AML-193 (cell line): ENCODE measurements at regions not wholly inside any gene's neighbourhood (a gene's known extent, or its start where the extent isn't known, plus 50 kb on each side); places are given as distances from the start of the nearest gene placed in this dataset.

ENCODE experiments used
- DNase-seq, 2 experiments: peaks; one replicate each; lab custom pipeline; 2025; lab: John Stamatoyannopoulos, UW

- DNase-seq: no peak
These were observed 366.1 kb upstream of the TMPO start for GRCh38 chr12:98149270-98149669.

- DNase-seq: no peak
These were observed 365.6 kb upstream of the TMPO start for GRCh38 chr12:98149691-98150210.

- no peak for DNase-seq
These were observed 364.2 kb upstream of the TMPO start for GRCh38 chr12:98151105-98151590.

GRCh38 chr12:98151984-98152383 lies 363.4 kb upstream of the TMPO start:
- no peak for DNase-seq

GRCh38 chr12:98154850-98155249 lies 360.5 kb upstream of the TMPO start:
- DNase-seq: no peak

- DNase-seq: no peak
These were observed 358.7 kb upstream of the TMPO start for GRCh38 chr12:98156697-98157096.

- DNase-seq: no peak
These were observed 352.3 kb upstream of the TMPO start for GRCh38 chr12:98162906-98163678.

- DNase-seq: no peak
These were observed 343.1 kb upstream of the TMPO start for GRCh38 chr12:98172304-98172703.

GRCh38 chr12:98172801-98173200 lies 342.6 kb upstream of the TMPO start:
- no peak for DNase-seq

GRCh38 chr12:98173773-98174427 lies 341.5 kb upstream of the TMPO start:
- DNase-seq: no peak

- DNase-seq: no peak
These were observed 341.0 kb upstream of the TMPO start for GRCh38 chr12:98174428-98174809.

- DNase-seq: no peak
These were observed 337.3 kb upstream of the TMPO start for GRCh38 chr12:98178126-98178525.

- DNase-seq: no peak
These were observed 336.2 kb upstream of the TMPO start for GRCh38 chr12:98179151-98179550.

GRCh38 chr12:98180603-98181002 lies 334.8 kb upstream of the TMPO start:
- no peak for DNase-seq

GRCh38 chr12:98182821-98183220 lies 332.6 kb upstream of the TMPO start:
- DNase-seq: no peak

GRCh38 chr12:98185606-98186005 lies 329.8 kb upstream of the TMPO start:
- DNase-seq: no peak

GRCh38 chr12:98188650-98189077 lies 326.7 kb upstream of the TMPO start:
- no peak for DNase-seq

GRCh38 chr12:98194591-98194990 lies 320.8 kb upstream of the TMPO start:
- no peak for DNase-seq

- no peak for DNase-seq
These were observed 317.0 kb upstream of the TMPO start for GRCh38 chr12:98198261-98198982.

GRCh38 chr12:98208816-98209215 lies 306.6 kb upstream of the TMPO start:
- DNase-seq: no peak

- DNase-seq: no peak
These were observed 303.3 kb upstream of the TMPO start for GRCh38 chr12:98211909-98212695.

GRCh38 chr12:98213556-98213955 lies 301.8 kb upstream of the TMPO start:
- DNase-seq: no peak
